Trophoblast cell (in vitro differentiated cells and primary cell): ENCODE measurements at regions not wholly inside any gene's neighbourhood (a gene's known extent, or its start where the extent isn't known, plus 50 kb on each side); places are given as distances from the start of the nearest gene placed in this dataset.

ENCODE experiments used
- DNase-seq, 2 donors: peaks; one replicate each; pipeline ENCODE4 v3.0.0-alpha.2; 2016
- H2AFZ ChIP-seq: 2 replicates; pipeline ENCODE4 v1.6.1; 2013; ENCODE audit warnings: low read length, moderate library complexity, mild to moderate bottlenecking; ENCODE audit not compliant: insufficient read depth, poor library complexity
- H2AK5ac ChIP-seq: 2 replicates; pipeline ENCODE4 v1.6.1; 2013; ENCODE audit warnings: mild to moderate bottlenecking, low read length
- H2BK120ac ChIP-seq: 2 replicates; pipeline ENCODE4 v1.6.1; 2013; ENCODE audit warnings: low read length, mild to moderate bottlenecking, moderate library complexity; ENCODE audit not compliant: insufficient read depth, poor library complexity
- H2BK12ac ChIP-seq: 2 replicates; pipeline ENCODE4 v1.6.1; 2013; ENCODE audit warnings: mild to moderate bottlenecking, low read length, moderate library complexity
- H2BK5ac ChIP-seq: 2 replicates; pipeline ENCODE4 v1.6.1; 2013; ENCODE audit warnings: low read length, low read depth, moderate library complexity, mild to moderate bottlenecking; ENCODE audit not compliant: poor library complexity
- H3K14ac ChIP-seq: 2 replicates; pipeline ENCODE4 v1.6.1; 2013; ENCODE audit warnings: mild to moderate bottlenecking, low read length
- H3K18ac ChIP-seq: 2 replicates; pipeline ENCODE4 v1.6.1; 2013; ENCODE audit warnings: mild to moderate bottlenecking, low read length
- H3K23ac ChIP-seq: 2 replicates; pipeline ENCODE4 v1.6.1; 2013; ENCODE audit warnings: low read length
- H3K27ac ChIP-seq: 2 replicates; pipeline ENCODE4 v1.5.1; 2013; ENCODE audit warnings: low read depth, mild to moderate bottlenecking, inconsistent platforms, low read length, moderate library complexity
- H3K27me3 ChIP-seq: 2 replicates; pipeline ENCODE4 v1.6.1; 2013; ENCODE audit warnings: inconsistent platforms, mild to moderate bottlenecking, low read length, moderate library complexity; ENCODE audit not compliant: insufficient read depth
- H3K36me3 ChIP-seq, 2 experiments: 1 replicate in 1 of 2; 2 replicates in 1 of 2; pipeline ENCODE4 v1.6.1; 2013; ENCODE audit warnings: low read length in 2 of 2, mild to moderate bottlenecking in 2 of 2, moderate library complexity in 1 of 2; ENCODE audit not compliant: insufficient read depth in 2 of 2, control insufficient read depth in 1 of 2
- H3K4ac ChIP-seq: 2 replicates; pipeline ENCODE4 v1.6.1; 2013; ENCODE audit warnings: low read depth, mild to moderate bottlenecking, low read length, moderate library complexity
- H3K4me1 ChIP-seq, 2 experiments: 1 replicate in 1 of 2; 2 replicates in 1 of 2; pipeline ENCODE4 v1.6.1; 2013; ENCODE audit warnings: low read length in 2 of 2, mild to moderate bottlenecking in 2 of 2, moderate library complexity in 1 of 2; ENCODE audit not compliant: insufficient read depth in 2 of 2, control insufficient read depth in 1 of 2
- H3K4me2 ChIP-seq: 2 replicates; pipeline ENCODE4 v1.6.1; 2013; ENCODE audit warnings: inconsistent platforms, mild to moderate bottlenecking, low read length, moderate library complexity
- H3K4me3 ChIP-seq: 2 replicates; pipeline ENCODE4 v1.5.1; 2013; ENCODE audit warnings: mild to moderate bottlenecking, low read depth, low read length, inconsistent platforms
- H3K79me1 ChIP-seq: one replicate; pipeline ENCODE4 v1.6.1; 2013; ENCODE audit warnings: low read length
- H3K79me2 ChIP-seq: 2 replicates; pipeline ENCODE4 v1.6.1; 2013; ENCODE audit warnings: low read length, mild to moderate bottlenecking; ENCODE audit not compliant: control insufficient read depth, insufficient read depth, poor library complexity
- H3K9ac ChIP-seq: 2 replicates; pipeline ENCODE4 v1.6.1; 2013; ENCODE audit warnings: mild to moderate bottlenecking, low read length
- H3K9me3 ChIP-seq: 2 replicates; pipeline ENCODE4 v1.6.1; 2013; ENCODE audit warnings: low read depth, mild to moderate bottlenecking, control low read depth, inconsistent platforms, low read length; ENCODE audit not compliant: insufficient read depth
- H4K12ac ChIP-seq: 2 replicates; pipeline ENCODE4 v1.6.1; 2013; ENCODE audit warnings: low read depth, mild to moderate bottlenecking, low read length, moderate library complexity
- H4K8ac ChIP-seq: 2 replicates; pipeline ENCODE4 v1.6.1; 2013; ENCODE audit warnings: low read depth, mild to moderate bottlenecking, low read length, moderate library complexity
- H4K91ac ChIP-seq: one replicate; pipeline ENCODE4 v1.6.1; 2013; ENCODE audit warnings: low read depth, mild to moderate bottlenecking, low read length, moderate library complexity
- whole genome bisulfite sequencing: extraction: QIAGEN DNeasy Blood & Tissue Kit; methylation state at CpG from one replicate; pipeline ENCODE4 v1.1.7; 2013; ENCODE audit warnings: missing lambda C conversion rate; ENCODE audit not compliant: insufficient read length, insufficient coverage; ENCODE audit errors: extremely low coverage; 5-methylcytosine and 5-hydroxymethylcytosine counted together

- H3K27me3 ChIP-seq = no peaks in the 10 kb centered on the region
These were observed 877.5 kb upstream of the PCDH9 start for GRCh38 chr13:68107667-68108066.

GRCh38 chr13:68099631-68100030, 869.5 kb upstream of the PCDH9 start:
- H4K91ac ChIP-seq = no peak overlapping the region
- H3K79me1 ChIP-seq = no peaks in the 10 kb centered on the region
- no peak overlapping the region for H3K27ac ChIP-seq
- no peak overlapping the region for H3K14ac ChIP-seq
- no peaks in the 10 kb centered on the region for H3K79me2 ChIP-seq
- no peaks in the 10 kb centered on the region for H3K9me3 ChIP-seq
- H2AFZ ChIP-seq = no peak overlapping the region
- no CpG with 5 or more reads among the region's 2 CpGs for WGBS
- H2AK5ac ChIP-seq = no peak overlapping the region
- H4K8ac ChIP-seq = no peak overlapping the region
- no peak overlapping the region for H2BK120ac ChIP-seq
- peak in 1 of 2 donors; percentile 3 for DNase-seq
- no peak overlapping the region for H3K23ac ChIP-seq
- no peak overlapping the region for H2BK12ac ChIP-seq
- no peaks in the 10 kb centered on the region for H3K4me1 ChIP-seq
- no peak overlapping the region for H3K18ac ChIP-seq
- H3K4me3 ChIP-seq = no peak overlapping the region
- H2BK5ac ChIP-seq = no peak overlapping the region
- no peak overlapping the region for H4K12ac ChIP-seq
- no peaks in the 10 kb centered on the region for H3K36me3 ChIP-seq
- no peak overlapping the region for H3K4ac ChIP-seq
- no peak overlapping the region for H3K4me2 ChIP-seq
- no peak overlapping the region for H3K9ac ChIP-seq
- no peaks in the 10 kb centered on the region for H3K27me3 ChIP-seq

More at GRCh38 chr13:68107667-68108066, 877.5 kb upstream of the PCDH9 start:
- no peak overlapping the region for H3K23ac ChIP-seq
- H2AK5ac ChIP-seq = no peak overlapping the region
- no peak overlapping the region for H4K12ac ChIP-seq
- peaks cover 11% of the 10 kb centered on the region for H3K9me3 ChIP-seq
- no CpG with 5 or more reads among the region's 29 CpGs for WGBS
- no peak overlapping the region for H2AFZ ChIP-seq
- no peak overlapping the region for H3K27ac ChIP-seq
- no peak overlapping the region for H2BK12ac ChIP-seq
- H4K91ac ChIP-seq = no peak overlapping the region
- no peak overlapping the region for H3K9ac ChIP-seq
- no peak overlapping the region for H3K14ac ChIP-seq
- H3K4ac ChIP-seq = no peak overlapping the region
- H3K4me2 ChIP-seq = no peak overlapping the region
- no peak overlapping the region for H3K4me3 ChIP-seq
- H3K79me2 ChIP-seq = no peaks in the 10 kb centered on the region
- H3K79me1 ChIP-seq = no peaks in the 10 kb centered on the region
- no peaks in the 10 kb centered on the region for H3K36me3 ChIP-seq
- H2BK120ac ChIP-seq = no peak overlapping the region
- no peak overlapping the region for H3K18ac ChIP-seq
- no peaks in the 10 kb centered on the region for H3K4me1 ChIP-seq
- H2BK5ac ChIP-seq = no peak overlapping the region
- H4K8ac ChIP-seq = no peak overlapping the region
- no peak for DNase-seq

DNA sequence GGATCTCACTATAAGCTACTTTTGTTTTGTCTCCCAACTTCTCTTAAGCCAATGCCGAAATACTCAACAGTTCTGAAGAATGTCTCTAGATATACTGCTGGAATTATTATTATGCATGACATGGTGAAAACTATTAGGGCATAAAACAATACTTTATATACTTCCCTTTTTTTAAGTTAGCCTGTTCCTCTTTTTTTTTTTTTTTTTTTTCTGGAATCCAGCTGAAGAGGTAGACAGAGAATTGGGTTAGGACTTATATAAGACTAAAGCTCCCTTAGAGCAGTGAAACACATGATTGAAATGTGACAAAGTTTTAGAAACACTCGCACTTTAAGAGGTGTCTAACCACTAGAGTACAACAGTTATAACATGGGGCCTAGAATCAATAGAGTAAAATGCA, 850.9 kb upstream of the PCDH9 start:
- H3K79me2 ChIP-seq = no peaks in the 10 kb centered on the region
- H3K18ac ChIP-seq = no peak overlapping the region
- H4K91ac ChIP-seq = no peak overlapping the region
- H3K9me3 ChIP-seq = no peaks in the 10 kb centered on the region
- no peak overlapping the region for H3K4me2 ChIP-seq
- H3K9ac ChIP-seq = no peak overlapping the region
- H4K12ac ChIP-seq = no peak overlapping the region
- no peaks in the 10 kb centered on the region for H3K4me1 ChIP-seq
- no peak overlapping the region for H2AFZ ChIP-seq
- H2BK12ac ChIP-seq = no peak overlapping the region
- H3K79me1 ChIP-seq = no peaks in the 10 kb centered on the region
- H3K14ac ChIP-seq = no peak overlapping the region
- H2AK5ac ChIP-seq = no peak overlapping the region
- no peaks in the 10 kb centered on the region for H3K36me3 ChIP-seq
- H4K8ac ChIP-seq = no peak overlapping the region
- WGBS = no CpG with 5 or more reads among the region's 2 CpGs
- no peak overlapping the region for H3K27ac ChIP-seq
- H3K23ac ChIP-seq = no peak overlapping the region
- no peak overlapping the region for H2BK5ac ChIP-seq
- H3K27me3 ChIP-seq = no peaks in the 10 kb centered on the region
- no peak for DNase-seq
- no peak overlapping the region for H2BK120ac ChIP-seq
- H3K4ac ChIP-seq = no peak overlapping the region
- H3K4me3 ChIP-seq = no peak overlapping the region

DNA sequence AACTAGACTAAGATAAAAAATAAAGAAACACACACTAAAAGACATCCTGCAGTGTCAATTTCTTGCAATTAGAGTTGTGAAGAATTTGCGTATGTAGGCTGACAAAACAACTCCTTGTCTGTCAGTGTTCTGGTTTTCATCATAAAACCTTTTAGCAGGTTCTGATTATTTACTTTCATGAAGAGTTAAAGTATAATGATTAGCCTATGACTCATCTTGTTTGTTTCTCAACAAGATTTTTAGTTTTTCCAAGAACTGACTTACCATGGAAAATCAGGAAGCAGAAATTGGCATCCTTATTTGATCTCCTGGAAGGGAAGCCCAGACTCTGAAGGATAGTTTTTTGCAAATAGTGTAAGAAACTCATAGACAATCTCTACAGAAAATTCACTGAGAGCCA, 848.7 kb upstream of the PCDH9 start:
- Histone ChIP-seq H2AK5ac (no peak overlapping the region), H3K9me3 (no peaks in the 10 kb centered on the region), H2BK120ac (no peak overlapping the region), H3K14ac (no peak overlapping the region), H3K4me3 (no peak overlapping the region), H3K27ac (no peak overlapping the region), H3K18ac (no peak overlapping the region), H4K8ac (no peak overlapping the region), H4K91ac (no peak overlapping the region), H3K79me2 (no peaks in the 10 kb centered on the region), H3K23ac (no peak overlapping the region), H3K27me3 (no peaks in the 10 kb centered on the region), H3K4me1 (no peaks in the 10 kb centered on the region), H3K36me3 (no peaks in the 10 kb centered on the region), H3K4me2 (no peak overlapping the region), H3K79me1 (no peaks in the 10 kb centered on the region), H4K12ac (no peak overlapping the region), H3K9ac (no peak overlapping the region), H2AFZ (no peak overlapping the region), H2BK5ac (no peak overlapping the region), H3K4ac (no peak overlapping the region), H2BK12ac (no peak overlapping the region)
- no CpG with 5 or more reads among the region's 1 CpG for WGBS
- DNase-seq = no peak
